NCI-H2081 treated with DMSO at 0.1 percent for 48 hours (cell line): ENCODE measurements at regions not wholly inside any gene's neighbourhood (a gene's known extent, or its start where the extent isn't known, plus 50 kb on each side); places are given as distances from the start of the nearest gene placed in this dataset.

Source experiments
- DNase-seq: peaks from one replicate; lab custom pipeline; 2025; lab: John Stamatoyannopoulos, UW

DNA sequence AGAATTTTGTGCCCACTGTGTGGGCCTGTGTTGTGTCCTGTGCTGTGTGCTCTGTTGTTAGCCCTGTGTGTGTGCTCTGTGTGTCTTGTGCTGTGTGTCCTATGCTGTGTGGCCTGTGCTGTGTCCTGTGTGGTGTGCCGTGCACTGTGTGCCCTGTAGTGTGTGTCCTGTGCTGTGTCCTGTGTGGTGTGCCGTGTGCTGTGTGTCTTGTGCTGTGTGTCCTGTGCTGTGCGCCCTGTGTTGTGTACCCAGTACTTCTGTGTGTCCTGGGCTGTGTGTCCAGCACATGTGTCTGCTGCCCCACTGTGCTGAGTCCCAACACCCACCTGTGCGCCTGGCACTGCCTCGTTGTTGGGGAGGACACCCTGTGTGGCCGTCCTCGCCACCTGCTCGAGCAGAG, 53.2 kb upstream of the CHRNA7 start:
- DNase-seq, result no peak

DNA sequence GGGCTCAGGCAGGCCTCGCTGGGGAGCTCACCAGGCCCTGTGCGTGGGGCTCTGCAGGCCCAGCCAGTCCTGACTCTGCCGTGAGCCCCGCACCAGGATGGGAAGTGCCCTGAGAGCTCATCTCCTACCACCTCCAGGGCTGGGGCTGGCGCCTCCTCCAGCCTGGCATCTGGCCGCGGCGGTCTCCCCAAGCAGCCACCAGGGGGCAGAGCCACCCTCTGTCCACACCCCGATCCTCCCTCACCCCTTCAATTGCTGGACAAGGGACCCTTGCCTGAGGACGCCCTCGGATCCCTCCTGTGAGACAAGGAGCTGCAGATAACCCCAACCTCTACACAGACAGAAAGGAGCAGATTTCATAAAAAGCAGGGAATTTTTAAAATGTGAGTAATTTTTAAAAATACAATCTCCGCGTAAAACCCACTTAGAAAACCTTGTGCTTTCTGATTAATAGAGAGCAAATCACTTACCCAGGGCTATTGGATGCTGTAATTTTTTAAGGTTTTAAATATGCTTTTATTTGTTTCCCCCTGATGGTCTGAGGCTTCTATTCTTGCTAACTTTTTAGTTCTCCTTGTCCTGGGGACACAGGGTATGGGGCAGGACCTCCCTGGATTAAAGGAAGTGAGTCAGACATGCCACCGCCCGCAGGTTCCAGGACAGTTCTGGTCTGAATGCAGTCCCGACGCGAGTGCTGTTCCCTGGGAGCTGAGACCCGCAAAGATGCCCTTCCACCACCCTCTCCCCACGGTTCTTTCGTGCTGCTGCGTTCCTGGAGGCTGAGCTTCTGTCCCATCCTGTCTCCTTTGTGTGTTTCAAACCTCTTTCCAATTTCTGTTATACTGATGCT, 52.3 kb upstream of the CHRNA7 start:
- no peak for DNase-seq
